H1 (cell line): ENCODE measurements at regions not wholly inside any gene's neighbourhood (a gene's known extent, or its start where the extent isn't known, plus 50 kb on each side); places are given as distances from the start of the nearest gene placed in this dataset.

Experiments used
- CHD7 ChIP-seq: fragments of 300-600 bp; sonication (generic); IDR thresholded peaks from 2 replicates; pipeline ENCODE4 v1.7.1; 2012; ENCODE audit warnings: low read length, moderate library complexity, mild to moderate bottlenecking, inconsistent platforms; ENCODE audit not compliant: insufficient replicate concordance
- CREB1 ChIP-seq: IDR thresholded peaks from 2 replicates; pipeline ENCODE4 v1.6.1; 2012; ENCODE audit warnings: inconsistent platforms
- MAFK ChIP-seq: IDR thresholded peaks from 2 replicates; pipeline ENCODE4 v1.6.1; 2012; ENCODE audit warnings: low read depth, mild to moderate bottlenecking, improper control_type of control experiment, low read length

- TF ChIP-seq CHD7, result no peak
- no peak for TF ChIP-seq CREB1
- no peak for TF ChIP-seq MAFK
- TF ChIP-seq, all 59 proteins: peak for 0
These were observed 1709.5 kb upstream of the AGA start (continued) for GRCh38 chr4:179151770-179152169.
